Stimulated activated CD4-positive, alpha-beta T cell treated with anti-CD3 and anti-CD28 coated beads, Interleukin-4, amount 100 ng/mL, for 24 hours (primary cell): ENCODE measurements at regions not wholly inside any gene's neighbourhood (a gene's known extent, or its start where the extent isn't known, plus 50 kb on each side); places are given as distances from the start of the nearest gene placed in this dataset.
"Not testable (repeated sequence)": the region's sequence is repeated elsewhere in the genome, so short reads cannot be mapped to it uniquely, and the experiment has no call there.

Source experiments
- DNase-seq: peaks from one replicate; pipeline ENCODE4 v3.0.0-alpha.2; 2020

- no peak for DNase-seq
Observed at GRCh38 chr6:170040115-170040500, 250.8 kb downstream of the DLL1 start.

- DNase-seq = no peak
Observed at GRCh38 chr6:170039156-170040114, 251.4 kb downstream of the DLL1 start.

- DNase-seq = no peak
Observed at GRCh38 chr6:170038708-170039107, 252.2 kb downstream of the DLL1 start.

GRCh38 chr6:170038251-170038650, 252.6 kb downstream of the DLL1 start:
- no peak for DNase-seq

- no peak for DNase-seq
Observed at GRCh38 chr6:170037541-170038250, 253.2 kb downstream of the DLL1 start.

- no peak for DNase-seq
Observed at GRCh38 chr6:170036916-170037315, 254.0 kb downstream of the DLL1 start.

GRCh38 chr6:170036367-170036766, 254.5 kb downstream of the DLL1 start:
- DNase-seq = not testable (repeated sequence)

- no peak for DNase-seq
Observed at GRCh38 chr6:170035901-170036304, 255.0 kb downstream of the DLL1 start.

- no peak for DNase-seq
Observed at GRCh38 chr6:170035044-170035443, 255.8 kb downstream of the DLL1 start.

GRCh38 chr6:170034294-170034693, 256.6 kb downstream of the DLL1 start:
- DNase-seq = no peak

- no peak for DNase-seq
Observed at GRCh38 chr6:170033666-170034065, 257.2 kb downstream of the DLL1 start.

- no peak for DNase-seq
Observed at GRCh38 chr6:170032706-170033309, 258.1 kb downstream of the DLL1 start.

- no peak for DNase-seq
Observed at GRCh38 chr6:170032197-170032596, 258.7 kb downstream of the DLL1 start.

- no peak for DNase-seq
Observed at GRCh38 chr6:170031684-170032121, 259.2 kb downstream of the DLL1 start.

GRCh38 chr6:170030821-170031471, 259.9 kb downstream of the DLL1 start:
- no peak for DNase-seq

- no peak for DNase-seq
Observed at GRCh38 chr6:170030284-170030815, 260.5 kb downstream of the DLL1 start.

GRCh38 chr6:170029416-170030283, 261.2 kb downstream of the DLL1 start:
- no peak for DNase-seq

- no peak for DNase-seq
Observed at GRCh38 chr6:170028629-170029345, 262.1 kb downstream of the DLL1 start.

GRCh38 chr6:170027647-170028043, 263.2 kb downstream of the DLL1 start:
- DNase-seq = no peak

GRCh38 chr6:170026751-170027646, 263.9 kb downstream of the DLL1 start:
- DNase-seq = no peak
